Esophagus squamous epithelium (tissue), 4 donors: ENCODE measurements at regions not wholly inside any gene's neighbourhood (a gene's known extent, or its start where the extent isn't known, plus 50 kb on each side); places are given as distances from the start of the nearest gene placed in this dataset.

Experiments
- CTCF ChIP-seq, 6 experiments: fragments of 450-650 bp in 4 of 6; fragments of 200-600 bp in 2 of 6; sonication (generic) in 2 of 6; IDR thresholded peaks; one replicate each; pipeline ENCODE4 v1.5.1; 2016 to 2019; ENCODE audit warnings: antibody characterized with exemption in 6 of 6, mild to moderate bottlenecking in 4 of 6, moderate library complexity in 4 of 6
- POLR2A ChIP-seq, 4 donors: fragments of 450-650 bp; IDR thresholded peaks; one replicate each; pipeline ENCODE4 v1.6.1; 2017; ENCODE audit warnings: antibody characterized with exemption in 4 of 4, mild to moderate bottlenecking in 4 of 4, moderate library complexity in 3 of 4

GRCh38 chr4:32226733-32227132, 1506.6 kb downstream of the PCDH7 start:
- TF ChIP-seq CTCF (IDR thresholded peaks at IDR 0.05) (no peak), POLR2A (IDR thresholded peaks at IDR 0.05) (no peak)
